RCC 7860 (cell line): ENCODE measurements at regions not wholly inside any gene's neighbourhood (a gene's known extent, or its start where the extent isn't known, plus 50 kb on each side); places are given as distances from the start of the nearest gene placed in this dataset.

Experiments
- DNase-seq: peaks from one replicate; pipeline ENCODE4 v3.0.0-alpha.2; 2015; ENCODE audit warnings: low spot score
- FAIRE-seq: peaks from 2 replicates; lab custom pipeline; 2012; peaks lifted over from hg19 to GRCh38; lab: Jason Lieb, UNC

DNA sequence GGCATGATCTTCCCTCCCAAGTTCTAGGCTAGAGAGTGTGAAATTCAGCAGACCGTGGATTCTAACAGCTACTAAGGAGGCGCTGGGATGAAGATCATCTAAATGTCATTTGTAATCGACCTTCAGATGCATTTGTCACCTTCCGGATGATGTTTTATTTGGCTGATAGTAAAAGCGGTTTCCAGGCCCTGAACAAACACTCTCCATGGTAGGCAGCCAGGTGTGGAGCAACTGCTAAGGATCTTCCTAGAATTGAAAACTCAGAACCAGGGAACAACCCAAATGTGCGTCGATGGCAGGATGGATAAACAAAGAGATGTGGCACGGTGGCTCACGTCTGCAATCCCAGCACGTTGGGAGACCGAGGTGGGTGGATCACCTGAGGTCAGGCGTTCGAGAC lies 107.2 kb upstream of the CACNA1A start:
- FAIRE-seq (no peak), DNase-seq (no peak)

DNA sequence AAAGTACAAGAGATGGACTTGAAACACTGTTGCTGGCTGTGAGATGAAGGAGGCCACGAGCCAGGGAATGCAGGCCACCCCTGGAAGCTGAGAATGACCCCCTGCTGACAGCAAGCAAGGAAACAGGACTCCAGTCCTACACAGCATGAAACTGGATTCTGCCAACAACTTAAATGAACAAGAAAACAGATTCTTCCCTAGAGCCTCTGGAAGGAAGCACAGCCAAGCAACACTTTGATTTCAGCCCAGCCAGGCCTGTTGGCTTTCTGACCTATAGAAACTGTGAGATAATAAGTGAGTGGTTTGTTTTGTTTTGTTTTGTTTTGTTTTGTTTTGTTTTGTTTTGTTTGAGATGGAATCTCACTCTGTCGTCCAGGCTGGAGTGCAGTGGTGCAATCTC lies 105.3 kb upstream of the CACNA1A start:
- FAIRE-seq = no peak
- DNase-seq = no peak

DNA sequence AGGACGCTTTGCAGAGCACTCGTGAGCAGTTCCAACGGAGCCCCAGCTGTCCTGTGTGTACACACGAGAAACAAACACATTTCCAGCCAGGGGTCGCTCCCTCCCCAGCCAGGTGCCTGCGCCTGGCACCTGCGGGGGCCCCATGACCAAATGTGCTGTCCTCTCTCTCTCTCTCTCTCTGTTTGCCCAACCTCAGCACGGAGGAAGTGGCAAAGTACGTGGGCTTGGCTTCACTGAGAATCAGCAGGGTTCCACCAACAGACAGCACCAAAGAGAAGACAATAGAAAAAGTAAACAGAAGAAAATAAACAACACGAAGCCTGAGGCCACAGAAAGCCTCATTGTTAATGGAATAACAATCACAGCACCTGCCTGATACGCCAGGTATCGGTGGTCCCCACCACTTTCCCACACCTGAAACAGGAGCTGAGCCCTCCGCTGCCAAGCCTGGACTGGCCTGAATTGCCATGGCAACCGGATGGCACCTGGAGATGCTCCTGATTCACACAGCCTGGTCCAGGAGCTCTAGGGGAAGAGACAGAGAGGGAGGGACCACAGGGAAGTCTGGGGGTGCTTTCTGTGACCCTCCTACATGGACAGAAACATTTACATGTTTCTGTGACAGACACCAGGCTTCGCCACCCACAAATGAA lies 103.9 kb upstream of the CACNA1A start:
- DNase-seq = no peak
- FAIRE-seq = no peak

DNA sequence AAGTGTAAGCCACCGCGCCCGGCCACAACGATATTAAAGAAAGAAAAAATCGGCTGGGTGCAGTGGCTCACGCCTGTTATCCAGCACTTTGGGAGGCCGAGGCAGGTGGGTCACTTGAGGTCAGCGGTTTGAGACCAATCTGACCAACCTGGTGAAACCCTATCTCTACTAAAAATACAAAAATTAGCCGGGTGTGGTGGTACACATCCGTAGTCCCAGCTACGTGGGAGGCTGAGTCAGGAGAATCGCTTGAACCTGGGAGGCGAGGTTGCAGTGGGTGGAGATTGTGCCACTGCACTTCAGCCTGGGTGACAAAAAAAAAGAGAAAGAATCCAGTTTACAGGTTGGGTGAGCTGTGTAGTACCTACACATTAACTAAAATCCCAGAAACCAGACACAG lies 99.9 kb upstream of the CACNA1A start:
- DNase-seq = no peak
- FAIRE-seq = no peak

DNA sequence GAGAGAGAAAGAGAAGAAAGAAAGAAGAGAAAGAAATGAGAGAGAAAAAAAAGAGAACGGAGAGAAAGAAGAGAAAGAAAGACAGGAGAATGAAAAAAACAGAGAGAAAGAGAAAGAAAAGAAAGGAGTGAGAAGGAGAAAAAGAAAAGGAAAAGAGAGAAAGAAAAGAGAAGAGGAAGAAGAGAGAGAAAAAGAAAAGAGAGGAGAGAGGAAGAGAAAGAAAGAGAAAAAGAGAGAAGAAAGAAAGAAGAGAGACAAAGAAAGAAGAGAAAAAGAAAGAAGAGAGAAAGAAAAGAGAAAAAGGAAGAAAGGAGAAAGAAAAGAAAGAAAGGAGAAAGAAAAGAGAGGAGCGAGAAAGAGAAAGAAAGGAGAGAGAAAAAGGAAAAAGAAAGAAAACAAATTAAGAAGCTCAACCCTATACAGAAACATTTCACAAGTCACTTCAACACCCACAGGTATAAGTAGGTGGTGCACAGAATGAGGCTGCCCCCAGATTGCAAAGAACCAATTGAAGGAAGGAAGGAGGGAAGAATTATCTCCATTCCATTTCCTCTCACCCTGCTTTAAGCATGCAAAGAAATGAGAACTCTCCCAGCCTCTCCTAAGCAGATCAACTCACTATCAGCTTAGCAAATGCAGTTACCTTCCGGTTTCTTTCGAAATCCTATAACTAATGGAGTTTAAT lies 98.8 kb upstream of the CACNA1A start:
- no peak for DNase-seq
- no peak for FAIRE-seq

DNA sequence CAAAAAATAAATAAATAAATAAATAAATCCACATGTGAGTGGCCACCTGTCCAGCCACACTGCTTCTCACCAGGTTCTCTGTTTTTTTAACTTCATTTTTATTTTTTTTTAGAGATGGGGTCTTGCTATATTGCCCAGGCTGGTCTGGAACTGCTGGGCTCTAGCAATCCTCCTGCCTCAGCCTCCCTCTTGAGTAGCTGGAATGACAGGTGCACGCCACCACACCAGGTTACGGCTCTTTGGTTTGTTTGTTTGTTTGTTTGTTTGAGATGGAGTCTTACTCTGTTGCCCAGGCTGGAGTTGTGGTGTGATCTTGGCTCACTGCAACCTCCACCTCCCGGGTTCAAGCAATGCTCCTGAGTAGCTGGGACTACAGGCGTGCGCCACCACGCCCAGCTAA lies 94.5 kb upstream of the CACNA1A start:
- no peak for DNase-seq

DNA sequence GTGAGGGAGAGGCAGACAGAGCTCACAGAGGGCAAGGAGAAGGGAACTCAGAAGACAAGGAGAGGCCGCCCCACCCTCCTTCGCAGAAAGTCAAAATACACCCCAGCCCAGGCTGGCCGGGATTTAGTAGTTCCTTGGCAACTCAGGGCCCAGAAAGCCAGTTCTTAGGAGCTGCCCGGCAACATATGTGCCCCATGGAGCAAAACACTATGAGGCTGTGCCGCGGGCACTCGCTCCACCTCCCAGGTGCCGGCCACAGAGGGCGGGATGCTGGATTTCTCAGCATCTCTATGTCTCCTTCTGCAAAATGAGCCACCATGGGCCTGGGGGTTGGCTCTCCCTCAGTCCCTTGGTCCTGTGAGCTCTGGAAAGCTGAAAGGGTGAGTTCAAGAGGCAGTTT lies 93.8 kb upstream of the CACNA1A start:
- no peak for FAIRE-seq
- no peak for DNase-seq

More for the DNA sequence above, 94.5 kb upstream of the CACNA1A start:
- FAIRE-seq = no peak

DNA sequence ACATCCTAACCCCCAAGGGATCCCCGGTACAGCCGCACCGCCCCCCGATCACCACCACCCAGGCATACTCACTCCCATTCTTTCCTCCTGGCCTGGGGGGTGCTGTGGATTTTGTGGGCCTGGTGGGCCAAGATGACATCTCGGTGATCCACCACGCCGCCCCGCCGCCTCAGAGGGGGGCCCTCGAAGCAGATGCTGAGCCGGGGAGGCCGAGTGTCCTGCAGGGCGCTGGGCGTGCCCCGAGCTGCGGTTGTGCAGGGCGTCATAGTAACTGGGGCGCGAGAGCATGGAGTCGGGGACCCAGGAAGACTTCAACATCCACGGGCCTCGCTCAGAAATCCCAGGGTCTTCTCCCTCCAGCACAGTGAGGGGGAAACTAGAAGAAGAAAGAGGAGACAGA lies 93.4 kb upstream of the CACNA1A start:
- FAIRE-seq = no peak
- no peak for DNase-seq

DNA sequence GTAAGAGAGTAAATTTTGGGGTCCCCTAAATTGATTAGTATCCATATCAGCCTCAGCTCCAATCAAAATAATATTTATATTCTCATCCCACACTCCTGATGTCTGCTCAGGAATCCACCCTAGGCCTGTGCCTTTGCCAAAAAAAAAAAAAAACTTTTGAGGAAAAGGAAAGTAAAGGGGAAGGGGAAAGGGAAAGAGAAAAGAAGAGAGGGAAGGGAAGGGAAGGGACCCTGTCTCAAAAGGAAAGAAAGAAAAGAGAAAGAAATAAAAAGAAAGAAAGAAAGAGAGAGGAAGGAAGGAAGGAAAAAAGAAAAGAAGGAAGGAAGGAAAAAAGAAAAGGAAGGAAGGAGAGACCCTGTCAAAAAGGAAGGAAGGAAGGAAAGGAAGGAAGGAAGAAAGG lies 91.8 kb upstream of the CACNA1A start:
- FAIRE-seq = no peak

DNA sequence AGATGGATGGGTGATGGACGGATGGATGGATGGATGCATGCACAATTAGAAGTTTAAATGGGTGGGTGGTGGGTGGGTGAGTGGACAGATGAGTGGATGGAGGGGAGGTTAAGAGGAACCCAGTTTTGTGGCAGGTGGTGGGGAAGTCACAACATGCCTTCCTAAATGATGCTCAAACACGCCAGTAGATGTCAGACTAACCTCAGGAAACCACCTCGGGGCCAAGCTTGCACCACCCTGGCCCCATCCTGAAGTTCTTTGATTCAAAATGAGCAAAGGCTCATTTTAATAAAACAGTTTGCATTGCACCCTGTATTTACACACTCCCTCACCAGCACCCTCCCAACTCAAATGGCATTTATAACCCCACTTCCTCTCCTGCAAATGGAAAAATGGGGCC lies 91.4 kb upstream of the CACNA1A start:
- peak; percentile 11 for FAIRE-seq
- peak; percentile 56 for DNase-seq

More for the DNA sequence above, 91.8 kb upstream of the CACNA1A start:
- DNase-seq = no peak

DNA sequence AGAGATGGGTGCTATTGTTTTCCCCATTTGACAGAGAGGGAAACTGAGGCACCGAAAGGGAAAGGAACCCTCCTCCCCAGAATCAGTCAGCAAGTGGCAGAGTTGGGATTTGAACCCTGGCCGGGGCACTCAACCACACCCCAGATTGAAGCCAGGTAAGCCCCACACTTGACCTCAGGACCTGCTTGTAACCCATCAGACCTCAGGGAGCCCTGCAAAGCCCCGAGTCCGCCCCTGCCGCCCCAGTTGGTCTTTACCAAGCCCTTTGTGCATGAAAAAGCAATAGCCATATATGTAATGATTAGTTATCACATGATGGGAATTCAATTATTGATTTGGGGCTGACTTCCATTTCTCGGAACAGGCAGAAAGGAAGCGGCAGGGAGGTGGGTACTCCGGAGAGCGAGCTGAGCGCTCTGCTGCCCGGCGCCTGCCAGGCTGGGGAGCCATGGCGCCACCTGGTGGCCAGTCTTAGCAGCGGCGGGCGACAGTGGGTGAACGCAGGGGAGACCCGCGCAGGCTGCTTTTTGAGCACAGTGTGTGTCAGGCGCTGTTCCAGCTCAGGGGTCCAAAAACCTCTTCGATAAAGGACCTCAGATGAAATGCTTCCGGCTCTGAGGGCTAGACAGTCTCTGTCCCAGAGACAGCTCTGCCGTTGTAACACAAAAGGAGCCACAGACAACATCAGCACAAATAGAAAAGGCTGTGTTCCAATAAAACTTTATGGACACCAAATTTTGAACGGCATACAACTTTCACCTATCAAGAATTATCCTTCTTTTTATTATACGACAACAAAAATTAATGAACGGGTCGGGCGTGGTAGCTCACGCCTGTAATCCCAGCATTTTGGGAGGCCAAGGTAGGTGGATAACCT lies 82.9 kb upstream of the CACNA1A start:
- FAIRE-seq = no peak
- DNase-seq = peak; percentile 10

- FAIRE-seq = no peak
- no peak for DNase-seq
These were observed 79.2 kb upstream of the CACNA1A start for GRCh38 chr19:13585512-13585911.

GRCh38 chr19:13583753-13584152 lies 77.5 kb upstream of the CACNA1A start:
- FAIRE-seq = no peak
- no peak for DNase-seq

GRCh38 chr19:13583114-13583513 lies 76.8 kb upstream of the CACNA1A start:
- DNase-seq = no peak
- FAIRE-seq = no peak

DNA sequence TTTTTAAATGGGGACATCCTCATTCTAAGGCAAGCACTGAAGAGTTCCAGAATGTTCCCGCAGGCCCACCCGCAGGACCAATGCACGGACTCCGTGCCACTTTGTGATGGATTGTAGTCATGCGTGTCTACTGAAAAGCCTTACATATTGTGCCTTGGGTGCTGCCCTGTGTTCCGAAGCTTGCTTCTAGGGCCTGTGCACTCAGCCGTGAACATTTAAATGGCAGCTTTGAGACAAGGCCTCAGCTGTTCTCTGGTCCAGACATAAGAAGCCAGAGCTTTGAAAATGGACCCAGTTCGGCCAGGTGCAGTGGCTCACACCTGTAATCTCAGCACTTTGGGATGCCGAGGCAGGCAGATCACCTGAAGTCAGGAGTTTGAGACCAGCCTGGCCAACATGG lies 75.3 kb upstream of the CACNA1A start:
- no peak for FAIRE-seq

DNA sequence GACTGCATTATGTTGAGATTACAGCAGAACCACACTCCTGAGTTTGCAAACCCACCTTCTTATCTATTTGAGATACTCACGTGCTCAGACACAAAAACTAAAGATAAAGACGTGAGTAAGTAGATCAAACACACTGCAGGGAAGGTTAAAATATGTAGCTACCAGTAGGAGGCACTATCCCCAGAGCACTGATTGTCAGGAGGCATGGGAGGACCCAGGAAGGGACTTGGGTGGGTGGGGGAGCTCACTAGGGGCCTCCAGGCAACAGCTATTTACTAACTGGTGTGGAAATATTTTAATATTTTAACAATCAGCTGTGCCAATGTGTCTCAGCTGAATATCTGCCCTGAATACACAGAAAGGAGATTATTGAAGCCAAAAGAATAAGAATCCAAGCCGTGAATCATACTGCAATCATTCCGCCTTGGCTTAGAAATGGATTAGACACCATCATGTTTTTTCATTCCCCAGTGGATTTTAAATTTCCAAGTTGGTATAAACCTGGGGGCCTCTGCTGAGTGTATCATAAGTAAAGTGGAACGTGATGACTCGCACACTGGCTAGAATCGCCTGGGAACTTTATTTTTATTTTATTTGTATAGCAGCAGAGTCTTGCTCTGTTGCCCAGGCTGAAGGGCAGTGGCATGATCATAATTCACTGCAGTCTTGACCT lies 73.2 kb upstream of the CACNA1A start:
- DNase-seq = no peak
- no peak for FAIRE-seq

More for the DNA sequence above, 75.3 kb upstream of the CACNA1A start:
- no peak for DNase-seq

- DNase-seq = no peak
- no peak for FAIRE-seq
These were observed 70.4 kb upstream of the CACNA1A start for GRCh38 chr19:13576726-13577125.

GRCh38 chr19:13574933-13575332 lies 68.7 kb upstream of the CACNA1A start:
- FAIRE-seq (no peak), DNase-seq (no peak)

DNA sequence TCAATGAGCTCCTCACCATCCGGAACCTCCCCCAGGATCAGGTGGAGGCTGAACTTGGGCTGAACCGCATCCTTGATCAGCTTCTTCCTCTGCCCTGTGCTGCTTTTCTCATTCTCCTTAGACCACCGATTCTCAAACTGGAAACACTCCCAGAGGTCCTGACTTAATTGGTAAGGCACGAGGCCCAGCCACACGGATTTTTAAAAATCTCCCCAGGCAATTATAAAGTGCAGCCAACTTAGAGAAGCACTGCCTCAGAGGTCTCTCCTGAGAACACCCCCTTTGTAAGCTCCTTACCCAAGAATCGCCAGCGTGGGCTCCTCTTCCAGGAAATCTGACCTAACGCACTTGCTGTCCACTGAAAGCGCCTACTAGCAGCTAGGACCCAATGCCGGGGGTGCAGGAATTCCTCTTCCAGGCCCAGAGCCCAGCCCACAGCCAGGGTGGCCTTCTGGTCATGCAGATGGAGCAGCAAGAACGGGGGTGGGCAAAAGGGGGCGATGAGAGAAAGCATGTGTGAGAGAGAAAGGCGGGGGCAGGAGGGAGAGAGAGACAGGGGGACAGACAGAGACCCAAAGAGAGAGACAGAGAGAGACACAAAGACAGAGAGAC lies 66.9 kb upstream of the CACNA1A start:
- DNase-seq (no peak), FAIRE-seq (no peak)

DNA sequence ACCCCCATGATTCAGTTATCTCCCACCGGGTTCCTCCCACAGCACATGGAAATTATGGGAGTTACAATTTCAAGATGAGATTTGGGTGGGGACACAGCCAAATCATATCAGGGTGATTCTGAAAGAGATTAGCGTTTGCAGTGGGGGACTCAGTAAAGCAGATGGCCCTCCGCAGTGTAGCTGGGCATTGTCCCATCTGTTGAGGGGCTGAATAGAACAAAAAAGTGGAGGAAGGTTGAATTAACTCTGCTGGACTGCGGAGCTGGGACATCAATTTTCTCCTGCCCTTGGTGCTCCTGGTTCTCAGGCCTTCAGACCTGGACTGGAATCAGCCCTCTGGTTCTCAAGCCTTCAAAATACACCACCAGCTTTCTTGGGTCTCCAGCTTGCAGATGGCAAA lies 55.2 kb upstream of the CACNA1A start:
- FAIRE-seq (no peak), DNase-seq (no peak)
